AG10803 (cell line): ENCODE measurements at regions not wholly inside any gene's neighbourhood (a gene's known extent, or its start where the extent isn't known, plus 50 kb on each side); places are given as distances from the start of the nearest gene placed in this dataset.

Experiments
- DNase-seq: peaks from one replicate; pipeline ENCODE4 v3.0.0; 2010; ENCODE audit warnings: low read depth
- H3K4me3 ChIP-seq: 2 replicates; pipeline ENCODE4 v1.5.1; 2011; ENCODE audit warnings: mild to moderate bottlenecking, low read length, control low read depth
- CTCF ChIP-seq: conservative IDR thresholded peaks from 2 replicates; pipeline ENCODE4 v1.5.1; 2011; ENCODE audit warnings: mild to moderate bottlenecking, low read length, control low read depth, inconsistent platforms

DNA sequence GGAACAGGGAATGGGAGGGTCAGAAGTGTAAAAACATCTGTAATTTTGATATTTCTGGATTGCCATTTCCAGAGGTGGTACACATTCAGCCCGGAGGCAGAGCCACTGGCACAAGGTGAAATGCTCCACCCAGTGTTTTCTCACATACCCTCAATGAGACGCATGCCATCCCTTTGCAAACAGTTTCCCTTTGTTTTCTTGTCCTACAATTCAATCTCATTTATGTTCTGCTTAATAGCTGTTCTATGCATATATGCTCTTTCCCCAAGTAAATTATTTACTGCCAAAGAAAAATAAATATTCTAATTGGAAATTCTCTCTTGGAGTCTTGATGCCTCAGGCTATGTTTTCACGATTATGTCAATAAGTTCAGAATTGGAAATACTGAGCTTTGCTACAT, 369.7 kb upstream of the AKR1E2 start:
- TF ChIP-seq CTCF = no peak
- DNase-seq = no peak
- no peak overlapping the region for H3K4me3 ChIP-seq

DNA sequence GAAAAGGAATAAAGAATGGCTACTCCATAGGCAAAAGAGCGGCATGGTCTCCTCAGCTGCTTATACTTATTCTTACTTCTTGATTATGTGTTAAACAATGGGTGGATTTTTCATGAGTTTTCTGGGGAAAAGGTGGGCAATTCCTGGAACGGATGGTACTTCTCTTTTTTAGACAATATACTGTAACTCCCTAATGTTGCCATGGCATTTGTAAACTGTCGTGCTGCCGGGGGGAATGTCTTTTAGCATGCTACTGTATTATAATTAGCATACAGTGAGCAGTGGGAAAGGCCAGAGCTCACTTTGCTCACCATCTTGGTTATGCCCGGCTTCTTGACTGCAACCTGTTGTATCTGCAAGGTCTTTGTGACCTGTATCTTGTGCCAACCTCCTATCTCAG, 372.1 kb upstream of the AKR1E2 start:
- no peak overlapping the region for H3K4me3 ChIP-seq
- no peak for DNase-seq
- no peak for TF ChIP-seq CTCF

DNA sequence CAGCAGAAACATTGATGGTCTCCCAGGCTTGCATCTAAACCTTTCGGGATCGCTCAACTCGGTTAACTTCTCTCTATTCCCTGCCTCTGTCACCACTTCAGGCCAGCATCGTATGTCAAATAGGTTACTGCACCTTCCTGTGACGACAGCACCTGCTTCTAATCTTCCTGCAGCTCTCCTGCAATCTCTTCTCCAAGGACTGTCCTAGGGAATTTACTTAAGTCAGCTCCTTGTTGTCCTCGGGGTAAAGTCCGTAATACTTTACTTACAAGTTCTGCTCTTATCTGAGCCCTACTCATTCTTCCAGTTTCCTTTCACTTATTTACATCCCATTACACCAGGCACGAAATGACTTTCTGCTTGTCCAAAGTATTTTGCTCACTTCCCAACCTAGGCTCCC, 372.7 kb upstream of the AKR1E2 start:
- TF ChIP-seq CTCF = no peak
- H3K4me3 ChIP-seq = no peak overlapping the region
- no peak for DNase-seq

DNA sequence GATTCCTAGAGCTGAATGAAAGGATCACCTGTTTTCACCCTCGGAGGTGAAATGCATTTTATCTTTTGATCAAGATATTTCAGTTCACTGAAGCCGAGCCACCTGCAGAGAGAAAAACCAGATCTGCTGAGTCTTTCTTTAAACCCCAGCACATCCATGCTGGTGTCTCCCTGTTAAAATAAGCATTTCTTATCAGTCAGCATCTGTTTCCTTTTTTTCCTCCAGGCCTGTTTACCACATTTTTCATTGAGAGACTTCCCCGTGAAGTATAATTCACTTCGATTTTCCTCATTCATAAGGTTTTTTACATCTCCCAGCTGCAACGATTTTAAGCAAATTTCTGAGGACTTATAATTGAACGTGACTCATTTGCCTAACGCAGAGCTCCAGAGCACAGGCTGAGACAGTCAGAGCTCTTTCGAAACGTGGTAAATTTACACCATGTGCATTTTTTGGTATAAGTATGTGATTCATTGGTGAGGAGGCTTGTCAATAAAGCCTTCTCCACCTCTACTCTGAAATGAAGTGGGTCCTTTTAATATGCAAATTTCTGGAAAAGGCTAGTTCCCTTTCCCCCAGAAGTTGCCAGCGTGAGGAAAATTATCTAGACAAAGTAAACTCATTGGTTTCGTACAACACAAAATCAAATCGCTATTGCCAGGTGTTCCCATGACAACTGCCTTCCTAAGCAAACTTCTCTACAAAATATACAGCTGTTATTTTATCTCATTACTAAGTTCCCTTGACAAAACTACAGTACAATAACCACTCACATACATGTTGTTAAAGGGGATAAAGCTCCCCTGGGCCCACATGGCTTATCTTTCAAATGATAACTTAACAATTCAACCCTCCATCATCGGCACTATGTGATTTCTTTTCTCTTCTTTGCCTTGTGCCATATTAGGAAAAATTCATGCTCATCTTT, 374.8 kb upstream of the AKR1E2 start:
- TF ChIP-seq CTCF = no peak
- H3K4me3 ChIP-seq = no peak overlapping the region
- peak; percentile 95 for DNase-seq

GRCh38 chr10:4450169-4450568, 375.8 kb upstream of the AKR1E2 start:
- no peak overlapping the region for H3K4me3 ChIP-seq
- no peak for TF ChIP-seq CTCF
- no peak for DNase-seq

DNA sequence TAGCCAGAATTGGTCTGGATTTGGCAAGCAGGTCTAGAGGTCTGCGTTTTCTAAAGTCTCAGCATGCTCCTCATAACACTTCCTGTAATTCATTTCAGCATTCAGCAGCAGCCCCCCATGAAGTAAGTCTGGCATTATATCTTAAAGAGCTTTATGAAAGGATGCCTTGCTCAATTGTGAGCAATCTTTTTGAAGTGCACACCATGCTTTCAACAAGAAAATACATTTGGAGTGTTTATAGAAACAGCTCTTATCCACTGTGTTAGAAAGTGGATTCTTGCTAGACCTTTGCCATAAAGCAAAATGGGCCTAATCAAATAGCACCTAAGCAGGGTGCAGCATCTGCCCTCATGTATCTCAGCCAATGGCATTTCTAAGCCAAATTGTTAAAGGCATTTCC, 378.0 kb upstream of the AKR1E2 start:
- H3K4me3 ChIP-seq = no peak overlapping the region
- no peak for TF ChIP-seq CTCF
- no peak for DNase-seq

- TF ChIP-seq CTCF = no peak
- H3K4me3 ChIP-seq = no peak overlapping the region
- no peak for DNase-seq
These were observed 382.6 kb upstream of the AKR1E2 start for GRCh38 chr10:4443419-4443818.
